ENCODE measurements at regions not wholly inside any gene's neighbourhood (a gene's known extent, or its start where the extent isn't known, plus 50 kb on each side); places are given as distances from the start of the nearest gene placed in this dataset.

- Histone ChIP-seq H3K4me3 (ENCODE audit: control extremely low read depth in 1 of 5, extremely low read depth in 1 of 5, insufficient read depth in 1 of 5, low read depth in 2 of 5, low read length in 4 of 5) (no peak overlapping the region), H3K79me2 (ENCODE audit: control insufficient read depth, insufficient read depth, low read length) (no peaks in the 10 kb centered on the region), H3K27ac (ENCODE audit: low read length in 2 of 2) (no peak overlapping the region), H3K4me1 (ENCODE audit: control insufficient read depth in 2 of 2, insufficient read depth in 2 of 2, low read length in 2 of 2) (no peaks in the 10 kb centered on the region), H3K9ac (ENCODE audit: low read length) (no peak overlapping the region), H3K4me2 (replicated peaks; ENCODE audit: low read depth, low read length, poor library complexity, severe bottlenecking) (no peak overlapping the region), H3K36me3 (replicated peaks in 1 of 2; ENCODE audit: control extremely low read depth in 1 of 2, control insufficient read depth in 1 of 2, extremely low read depth in 1 of 2, insufficient read depth in 2 of 2, low read length in 1 of 2) (no peaks in the 10 kb centered on the region), H4K20me1 (ENCODE audit: control insufficient read depth, insufficient read depth, low read length, poor library complexity, severe bottlenecking) (no peaks in the 10 kb centered on the region), H3K27me3 (replicated peaks in 1 of 4; ENCODE audit: control extremely low read depth in 1 of 4, control insufficient read depth in 3 of 4, insufficient read depth in 4 of 4, low read length in 3 of 4) (no peaks in the 10 kb centered on the region), H3K9me3 (ENCODE audit: control extremely low read depth in 1 of 3, control insufficient read depth in 2 of 3, insufficient read depth in 1 of 3, low read length in 2 of 3) (peaks cover 0 to 3% (median 0%) of the 10 kb centered on the region in 3 donors), H2AFZ (ENCODE audit: insufficient read depth, low read depth, low read length, poor library complexity, severe bottlenecking) (no peak overlapping the region)
- POLR2A ChIA-PET, result no interaction called here
- no peak for DNase-seq
- intact Hi-C loops (cut with micrococcal nuclease), result no loop called here
- 100% methylated on average over 1 of the region's 4 CpGs for WGBS (ENCODE audit: insufficient coverage)
- TF ChIP-seq EZH2 (IDR thresholded peaks at IDR 0.05; ENCODE audit: borderline replicate concordance, insufficient read depth, low read depth, low read length, poor library complexity, severe bottlenecking) (no peak), CTCF (IDR thresholded peaks at IDR 0.05) (no peak)
- Mint-ChIP-seq H3K9me3 (ENCODE audit: insufficient read depth) (no peaks in the 10 kb centered on the region), H3K4me1 (no peaks in the 10 kb centered on the region), H3K27me3 (no peaks in the 10 kb centered on the region), H3K27ac (no peak overlapping the region), H3K4me3 (no peak overlapping the region)
- no peak for ATAC-seq (ENCODE audit: low read depth)
- CTCF ChIA-PET, result no interaction called here
Observed at GRCh38 chr15:47411733-47412132, 305.6 kb upstream of the SEMA6D start.

- Mint-ChIP-seq H3K9me3 (ENCODE audit: insufficient read depth) (no peaks in the 10 kb centered on the region), H3K27me3 (no peaks in the 10 kb centered on the region), H3K4me1 (no peaks in the 10 kb centered on the region), H3K4me3 (no peak overlapping the region), H3K27ac (no peak overlapping the region)
- Histone ChIP-seq H3K4me2 (replicated peaks; ENCODE audit: low read depth, low read length, poor library complexity, severe bottlenecking) (no peak overlapping the region), H3K9me3 (ENCODE audit: control extremely low read depth in 1 of 3, control insufficient read depth in 2 of 3, insufficient read depth in 1 of 3, low read length in 2 of 3) (peaks cover 0 to 3% (median 0%) of the 10 kb centered on the region in 3 donors), H3K4me3 (ENCODE audit: control extremely low read depth in 1 of 5, extremely low read depth in 1 of 5, insufficient read depth in 1 of 5, low read depth in 2 of 5, low read length in 4 of 5) (no peak overlapping the region), H3K27me3 (replicated peaks in 1 of 4; ENCODE audit: control extremely low read depth in 1 of 4, control insufficient read depth in 3 of 4, insufficient read depth in 4 of 4, low read length in 3 of 4) (no peaks in the 10 kb centered on the region), H3K36me3 (replicated peaks in 1 of 2; ENCODE audit: control extremely low read depth in 1 of 2, control insufficient read depth in 1 of 2, extremely low read depth in 1 of 2, insufficient read depth in 2 of 2, low read length in 1 of 2) (no peaks in the 10 kb centered on the region), H4K20me1 (ENCODE audit: control insufficient read depth, insufficient read depth, low read length, poor library complexity, severe bottlenecking) (no peaks in the 10 kb centered on the region), H2AFZ (ENCODE audit: insufficient read depth, low read depth, low read length, poor library complexity, severe bottlenecking) (no peak overlapping the region), H3K79me2 (ENCODE audit: control insufficient read depth, insufficient read depth, low read length) (no peaks in the 10 kb centered on the region), H3K9ac (ENCODE audit: low read length) (no peak overlapping the region), H3K4me1 (ENCODE audit: control insufficient read depth in 2 of 2, insufficient read depth in 2 of 2, low read length in 2 of 2) (no peaks in the 10 kb centered on the region), H3K27ac (ENCODE audit: low read length in 2 of 2) (no peak overlapping the region)
- POLR2A ChIA-PET, result no interaction called here
- DNase-seq (no peak), ATAC-seq (ENCODE audit: low read depth) (no peak)
- CTCF ChIA-PET, result no interaction called here
- intact Hi-C loops (cut with micrococcal nuclease), result no loop called here
- WGBS (ENCODE audit: insufficient coverage), result 86% methylated on average over 2 of the region's 3 CpGs
- TF ChIP-seq EZH2 (IDR thresholded peaks at IDR 0.05; ENCODE audit: borderline replicate concordance, insufficient read depth, low read depth, low read length, poor library complexity, severe bottlenecking) (no peak), CTCF (IDR thresholded peaks at IDR 0.05) (no peak)
Observed at GRCh38 chr15:47412136-47412535, 305.2 kb upstream of the SEMA6D start.

Measured in B cell (primary cell).